ENCODE measurements at regions not wholly inside any gene's neighbourhood (a gene's known extent, or its start where the extent isn't known, plus 50 kb on each side); places are given as distances from the start of the nearest gene placed in this dataset.

DNA sequence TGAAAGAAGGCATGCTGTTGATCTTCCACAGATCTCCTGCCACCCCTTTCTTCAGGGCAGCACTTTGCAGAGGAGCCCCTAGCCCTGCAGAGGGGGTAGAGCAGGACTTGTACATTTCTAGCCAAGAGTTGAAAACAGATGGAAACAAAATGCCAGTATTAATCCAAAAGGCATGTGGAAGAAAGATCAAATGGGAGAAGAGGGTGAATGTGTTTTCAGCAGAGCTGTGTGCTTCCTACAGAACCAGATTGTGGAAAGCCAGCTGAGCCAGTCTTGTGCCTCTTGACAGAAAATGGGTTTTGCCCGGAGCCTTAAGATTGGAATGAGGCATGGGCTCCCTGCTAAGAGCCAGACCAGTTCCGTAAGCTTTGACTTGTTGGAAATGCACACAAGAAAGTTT lies 105.2 kb upstream of the TSPAN2 start:
- TF ChIP-seq, protein P1, sequence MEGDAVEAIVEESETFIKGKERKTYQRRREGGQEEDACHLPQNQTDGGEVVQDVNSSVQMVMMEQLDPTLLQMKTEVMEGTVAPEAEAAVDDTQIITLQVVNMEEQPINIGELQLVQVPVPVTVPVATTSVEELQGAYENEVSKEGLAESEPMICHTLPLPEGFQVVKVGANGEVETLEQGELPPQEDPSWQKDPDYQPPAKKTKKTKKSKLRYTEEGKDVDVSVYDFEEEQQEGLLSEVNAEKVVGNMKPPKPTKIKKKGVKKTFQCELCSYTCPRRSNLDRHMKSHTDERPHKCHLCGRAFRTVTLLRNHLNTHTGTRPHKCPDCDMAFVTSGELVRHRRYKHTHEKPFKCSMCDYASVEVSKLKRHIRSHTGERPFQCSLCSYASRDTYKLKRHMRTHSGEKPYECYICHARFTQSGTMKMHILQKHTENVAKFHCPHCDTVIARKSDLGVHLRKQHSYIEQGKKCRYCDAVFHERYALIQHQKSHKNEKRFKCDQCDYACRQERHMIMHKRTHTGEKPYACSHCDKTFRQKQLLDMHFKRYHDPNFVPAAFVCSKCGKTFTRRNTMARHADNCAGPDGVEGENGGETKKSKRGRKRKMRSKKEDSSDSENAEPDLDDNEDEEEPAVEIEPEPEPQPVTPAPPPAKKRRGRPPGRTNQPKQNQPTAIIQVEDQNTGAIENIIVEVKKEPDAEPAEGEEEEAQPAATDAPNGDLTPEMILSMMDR (IDR thresholded peaks at IDR 0.05; ENCODE audit: low read depth, low read length, poor library complexity, severe bottlenecking), result no peak
- TF ChIP-seq EZH2phosphoT487 (IDR thresholded peaks at IDR 0.05; ENCODE audit: borderline replicate concordance, low read length), result no peak

All from DOHH2 (cell line).